ACC112 (cell line): ENCODE measurements at regions not wholly inside any gene's neighbourhood (a gene's known extent, or its start where the extent isn't known, plus 50 kb on each side); places are given as distances from the start of the nearest gene placed in this dataset.

Experiments
- H2AFZ ChIP-seq: fragments of 200-600 bp; sonication (generic); one replicate; pipeline ENCODE4 v1.6.0; 2017; ENCODE audit warnings: antibody characterized with exemption, low read length; ENCODE audit not compliant: unreplicated experiment
- H3K27ac ChIP-seq: fragments of 200-600 bp; sonication (generic); 2 replicates; pipeline ENCODE4 v1.5.1; 2014; ENCODE audit warnings: low read depth, mild to moderate bottlenecking, antibody characterized with exemption, low read length, moderate library complexity
- H3K27me3 ChIP-seq: fragments of 200-600 bp; sonication (generic); 2 replicates; pipeline ENCODE4 v1.6.1; 2014; ENCODE audit warnings: mild to moderate bottlenecking, antibody characterized with exemption, low read length, moderate library complexity, mixed read lengths; ENCODE audit not compliant: insufficient read depth
- H3K36me3 ChIP-seq: fragments of 200-600 bp; sonication (generic); 2 replicates; pipeline ENCODE4 v1.6.1; 2016; ENCODE audit warnings: mild to moderate bottlenecking, antibody characterized with exemption, low read length, moderate library complexity, mixed read lengths; ENCODE audit not compliant: insufficient read depth
- H3K4me1 ChIP-seq: fragments of 200-600 bp; sonication (generic); one replicate; pipeline ENCODE4 v1.6.1; 2016; ENCODE audit warnings: low read length, mixed read lengths; ENCODE audit not compliant: insufficient read depth, unreplicated experiment, control insufficient read depth
- H3K4me3 ChIP-seq: fragments of 200-600 bp; sonication (generic); 2 replicates; pipeline ENCODE4 v1.5.1; 2014; ENCODE audit warnings: mild to moderate bottlenecking, low read depth, low read length
- H3K79me2 ChIP-seq: fragments of 200-600 bp; sonication (generic); one replicate; pipeline ENCODE4 v1.6.0; 2016; ENCODE audit warnings: low read length; ENCODE audit not compliant: control insufficient read depth, unreplicated experiment, insufficient read depth

DNA sequence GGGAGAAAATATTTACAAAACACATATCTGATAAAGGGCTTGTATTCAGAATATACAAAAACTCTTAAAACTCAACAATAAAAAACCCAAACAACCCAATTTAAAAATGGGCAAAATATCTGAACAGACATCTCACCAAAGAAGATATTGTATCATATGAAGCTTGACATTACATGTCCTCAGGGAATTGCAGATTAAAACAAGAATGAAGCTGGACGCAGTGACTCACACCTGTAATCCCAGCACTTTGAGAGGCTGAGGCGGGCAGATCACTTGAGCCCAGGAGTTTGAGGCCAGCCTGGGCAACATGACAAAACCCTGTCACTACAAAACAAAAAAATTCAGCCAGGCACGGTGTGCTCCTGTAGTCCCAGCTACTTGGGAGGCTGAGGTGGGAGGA is 135.4 kb upstream of the AKIRIN2 start:
- no peaks in the 10 kb centered on the region for H3K79me2 ChIP-seq
- no peak overlapping the region for H3K27ac ChIP-seq

GRCh38 chr6:87832025-87832825 is 130.2 kb upstream of the AKIRIN2 start:
- Histone ChIP-seq H3K4me1 (peaks cover 4% of the 10 kb centered on the region), H3K79me2 (no peaks in the 10 kb centered on the region), H3K36me3 (no peaks in the 10 kb centered on the region), H2AFZ (peak overlapping the region; percentile 96), H3K27ac (no peak overlapping the region), H3K27me3 (no peaks in the 10 kb centered on the region), H3K4me3 (peak overlapping the region; percentile 84)

More for the DNA sequence above, 135.4 kb upstream of the AKIRIN2 start:
- Histone ChIP-seq H3K4me3 (no peak overlapping the region), H2AFZ (no peak overlapping the region), H3K4me1 (peaks cover 3% of the 10 kb centered on the region), H3K36me3 (no peaks in the 10 kb centered on the region), H3K27me3 (no peaks in the 10 kb centered on the region)

DNA sequence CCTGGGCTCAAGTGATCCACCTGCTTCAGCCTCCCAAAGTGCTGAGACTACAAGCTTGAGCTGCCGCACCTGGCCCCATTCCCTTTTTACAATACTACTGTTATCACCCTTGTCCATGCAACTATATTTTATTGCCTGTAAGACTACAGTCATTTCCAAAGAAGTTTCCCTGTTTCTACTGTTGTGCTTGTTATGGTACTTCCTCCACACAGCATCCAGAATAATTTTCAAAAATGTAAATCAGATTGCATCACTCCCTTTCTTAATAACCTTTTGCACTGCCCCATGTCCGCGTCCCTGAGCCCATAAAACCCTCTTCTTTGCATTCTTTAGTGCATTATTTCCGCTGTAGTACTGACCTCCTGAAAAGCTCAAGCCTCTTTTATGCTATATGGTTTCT is 128.9 kb upstream of the AKIRIN2 start:
- Histone ChIP-seq H3K79me2 (no peaks in the 10 kb centered on the region), H3K36me3 (no peaks in the 10 kb centered on the region), H3K4me1 (peaks cover 4% of the 10 kb centered on the region), H3K4me3 (no peak overlapping the region), H3K27me3 (no peaks in the 10 kb centered on the region), H2AFZ (no peak overlapping the region), H3K27ac (no peak overlapping the region)

GRCh38 chr6:87829622-87830121 is 127.6 kb upstream of the AKIRIN2 start:
- Histone ChIP-seq H3K4me3 (no peak overlapping the region), H3K4me1 (peaks cover 4% of the 10 kb centered on the region), H3K27me3 (no peaks in the 10 kb centered on the region), H2AFZ (no peak overlapping the region), H3K36me3 (no peaks in the 10 kb centered on the region), H3K27ac (no peak overlapping the region), H3K79me2 (no peaks in the 10 kb centered on the region)

DNA sequence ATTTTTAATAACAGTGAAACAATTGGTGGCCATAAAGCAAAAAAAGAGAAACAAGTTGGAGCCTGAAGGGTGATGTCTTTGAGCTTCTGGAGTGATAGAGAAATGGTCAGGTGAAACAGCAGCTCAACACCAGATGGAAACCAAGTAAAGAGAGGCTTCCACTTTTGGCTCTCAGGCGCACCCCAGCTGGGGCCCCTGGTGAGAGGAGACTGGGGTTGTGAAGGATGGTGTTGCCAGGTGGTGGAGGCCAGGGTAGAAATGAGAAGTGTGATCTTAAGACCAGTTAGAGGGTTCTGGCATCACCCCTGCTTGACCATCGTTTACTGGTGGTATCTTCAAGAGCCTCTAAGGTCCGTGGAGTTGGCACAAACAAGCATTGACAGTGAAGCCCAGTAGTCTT is 126.0 kb upstream of the AKIRIN2 start:
- Histone ChIP-seq H3K36me3 (no peaks in the 10 kb centered on the region), H3K79me2 (no peaks in the 10 kb centered on the region), H3K27ac (no peak overlapping the region), H3K4me1 (peaks cover 4% of the 10 kb centered on the region), H3K27me3 (no peaks in the 10 kb centered on the region), H2AFZ (no peak overlapping the region), H3K4me3 (no peak overlapping the region)

GRCh38 chr6:87827346-87827745 is 125.3 kb upstream of the AKIRIN2 start:
- H3K27ac ChIP-seq = no peak overlapping the region
- peaks cover under 1% of the 10 kb centered on the region for H3K4me1 ChIP-seq
- no peak overlapping the region for H2AFZ ChIP-seq
- H3K27me3 ChIP-seq = no peaks in the 10 kb centered on the region
- no peak overlapping the region for H3K4me3 ChIP-seq
- H3K79me2 ChIP-seq = no peaks in the 10 kb centered on the region
- no peaks in the 10 kb centered on the region for H3K36me3 ChIP-seq

GRCh38 chr6:87826424-87826823 is 124.4 kb upstream of the AKIRIN2 start:
- H3K4me3 ChIP-seq = no peak overlapping the region
- no peaks in the 10 kb centered on the region for H3K79me2 ChIP-seq
- no peaks in the 10 kb centered on the region for H3K36me3 ChIP-seq
- no peaks in the 10 kb centered on the region for H3K4me1 ChIP-seq
- H3K27ac ChIP-seq = no peak overlapping the region
- no peak overlapping the region for H2AFZ ChIP-seq
- no peaks in the 10 kb centered on the region for H3K27me3 ChIP-seq

GRCh38 chr6:87825821-87826221 is 123.8 kb upstream of the AKIRIN2 start:
- no peaks in the 10 kb centered on the region for H3K4me1 ChIP-seq
- H3K27me3 ChIP-seq = no peaks in the 10 kb centered on the region
- H2AFZ ChIP-seq = no peak overlapping the region
- no peaks in the 10 kb centered on the region for H3K79me2 ChIP-seq
- H3K36me3 ChIP-seq = no peaks in the 10 kb centered on the region
- no peak overlapping the region for H3K27ac ChIP-seq
- no peak overlapping the region for H3K4me3 ChIP-seq

DNA sequence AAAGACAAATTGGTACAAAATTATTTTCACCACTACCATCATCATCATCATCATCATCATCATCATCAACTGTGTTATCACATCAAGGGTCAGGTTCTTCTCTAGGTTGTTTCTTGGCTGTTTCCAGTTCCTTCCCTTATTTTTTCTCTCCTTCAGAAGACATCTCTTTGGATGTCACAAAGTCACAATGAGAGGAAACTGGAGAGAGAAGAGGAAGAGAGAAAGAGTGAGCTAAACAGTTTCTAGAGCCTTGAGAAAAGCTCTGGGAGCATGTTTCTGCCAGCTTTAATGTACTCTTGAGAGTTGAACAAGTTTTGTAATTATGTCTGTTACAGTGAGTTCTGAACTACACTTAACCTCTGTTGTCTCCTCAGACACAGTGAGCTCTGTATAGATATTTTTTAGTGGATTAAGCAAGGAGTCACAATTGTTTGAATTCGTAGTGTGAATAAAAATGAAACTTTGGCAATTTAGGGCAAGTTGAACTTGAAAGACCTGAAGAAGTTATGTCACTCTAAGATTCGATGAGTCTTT is 123.0 kb upstream of the AKIRIN2 start:
- Histone ChIP-seq H3K4me1 (no peaks in the 10 kb centered on the region), H2AFZ (no peak overlapping the region), H3K36me3 (no peaks in the 10 kb centered on the region), H3K27ac (no peak overlapping the region), H3K79me2 (no peaks in the 10 kb centered on the region), H3K27me3 (no peaks in the 10 kb centered on the region), H3K4me3 (no peak overlapping the region)

GRCh38 chr6:87822011-87822410 is 120.0 kb upstream of the AKIRIN2 start:
- Histone ChIP-seq H2AFZ (no peak overlapping the region), H3K4me1 (peaks cover 11% of the 10 kb centered on the region), H3K4me3 (no peak overlapping the region), H3K27ac (no peak overlapping the region), H3K27me3 (no peaks in the 10 kb centered on the region), H3K79me2 (no peaks in the 10 kb centered on the region), H3K36me3 (no peaks in the 10 kb centered on the region)
